SK-N-SH treated with all-trans-retinoic acid at 6 μM for 48 hours (cell line): ENCODE measurements at regions not wholly inside any gene's neighbourhood (a gene's known extent, or its start where the extent isn't known, plus 50 kb on each side); places are given as distances from the start of the nearest gene placed in this dataset.

Source experiments
- ATAC-seq: fragments of 200-7000 bp; cut with Tn5 transposase; 3 replicates; pipeline ENCODE4 v1.9.1; 2020; ENCODE audit warnings: mild to moderate bottlenecking, moderate library complexity
- ARNTL ChIP-seq: fragments of 450-650 bp; formaldehyde crosslinking; IDR thresholded peaks from 2 replicates; pipeline ENCODE4 v1.5.0; 2020; ENCODE audit warnings: low read depth, mild to moderate bottlenecking, moderate library complexity, borderline replicate concordance
- BACH2 ChIP-seq: fragments of 250-450 bp; sonication (Bioruptor Pico); IDR thresholded peaks from 2 replicates; pipeline ENCODE4 v1.9.0; 2021; ENCODE audit warnings: mild to moderate bottlenecking, borderline replicate concordance
- CSDC2 ChIP-seq: fragments of 250-450 bp; sonication (Bioruptor Pico); IDR thresholded peaks from 2 replicates; pipeline ENCODE4 v1.5.0; 2020; ENCODE audit warnings: mild to moderate bottlenecking, moderate library complexity
- ESRRG ChIP-seq: fragments of 250-450 bp; sonication (Bioruptor Pico); IDR thresholded peaks from 2 replicates; pipeline ENCODE4 v1.6.1; 2021; ENCODE audit warnings: mild to moderate bottlenecking
- GLIS3 ChIP-seq: fragments of 250-450 bp; sonication (Bioruptor Pico); IDR thresholded peaks from 2 replicates; pipeline ENCODE4 v1.5.0; 2020; ENCODE audit warnings: mild to moderate bottlenecking, moderate library complexity
- ISL1 ChIP-seq: fragments of 250-450 bp; sonication (Bioruptor Pico); IDR thresholded peaks from 2 replicates; pipeline ENCODE4 v2.1.2; 2022; ENCODE audit warnings: mild to moderate bottlenecking, moderate library complexity
- OSR1 ChIP-seq: fragments of 250-450 bp; sonication (Bioruptor Pico); IDR thresholded peaks from 2 replicates; pipeline ENCODE4 v1.8.0; 2022; ENCODE audit warnings: moderate library complexity, mild to moderate bottlenecking, inconsistent platforms
- PATZ1 ChIP-seq: fragments of 250-450 bp; sonication (Bioruptor Pico); IDR thresholded peaks from 2 replicates; pipeline ENCODE4 v1.8.0; 2020; ENCODE audit warnings: mild to moderate bottlenecking, moderate library complexity, borderline replicate concordance
- PPARA ChIP-seq: fragments of 250-450 bp; sonication (Bioruptor Pico); IDR thresholded peaks from 2 replicates; pipeline ENCODE4 v1.5.0; 2020; ENCODE audit warnings: mild to moderate bottlenecking, borderline replicate concordance
- RARB ChIP-seq: fragments of 250-450 bp; sonication (Bioruptor Pico); IDR thresholded peaks from 2 replicates; pipeline ENCODE4 v1.8.0; 2021; ENCODE audit warnings: mild to moderate bottlenecking, moderate library complexity
- SNAI2 ChIP-seq: fragments of 250-450 bp; sonication (Bioruptor Pico); IDR thresholded peaks from 2 replicates; pipeline ENCODE4 v1.5.0; 2020; ENCODE audit warnings: mild to moderate bottlenecking, moderate library complexity
- TCF4 ChIP-seq: fragments of 250-450 bp; sonication (Bioruptor Pico); IDR thresholded peaks from 2 replicates; pipeline ENCODE4 v1.8.0; 2021; ENCODE audit warnings: mild to moderate bottlenecking, moderate library complexity, borderline replicate concordance
- TOX ChIP-seq: fragments of 250-450 bp; sonication (Bioruptor Pico); IDR thresholded peaks from 2 replicates; pipeline ENCODE4 v1.8.0; 2021; ENCODE audit warnings: mild to moderate bottlenecking, moderate library complexity, borderline replicate concordance
- ZC3H10 ChIP-seq: fragments of 250-450 bp; sonication (Bioruptor Pico); IDR thresholded peaks from 2 replicates; pipeline ENCODE4 v1.5.1; 2021; ENCODE audit warnings: mild to moderate bottlenecking, moderate library complexity
- ZFP30 ChIP-seq: fragments of 450-650 bp; formaldehyde crosslinking; IDR thresholded peaks from 2 replicates; pipeline ENCODE4 v1.5.0; 2022; ENCODE audit warnings: mild to moderate bottlenecking, moderate library complexity
- ZNF565 ChIP-seq: fragments of 450-650 bp; formaldehyde crosslinking; conservative IDR thresholded peaks from 2 replicates; pipeline ENCODE4 v1.5.0; 2020; ENCODE audit warnings: low read depth, mild to moderate bottlenecking, moderate library complexity
- ZNF70 ChIP-seq: fragments of 450-650 bp; formaldehyde crosslinking; IDR thresholded peaks from 2 replicates; pipeline ENCODE4 v1.5.0; 2020; ENCODE audit warnings: mild to moderate bottlenecking, moderate library complexity
- ZNF8 ChIP-seq: fragments of 450-650 bp; formaldehyde crosslinking; IDR thresholded peaks from 2 replicates; pipeline ENCODE4 v1.5.0; 2020; ENCODE audit warnings: mild to moderate bottlenecking, moderate library complexity
- TF ChIP-seq, protein P1 (sequence below): fragments of 250-450 bp; sonication (Bioruptor Pico); IDR thresholded peaks from 2 replicates; pipeline ENCODE4 v1.5.1; 2021; ENCODE audit warnings: mild to moderate bottlenecking, moderate library complexity
- TF ChIP-seq, protein P2 (sequence below): fragments of 250-450 bp; sonication (Bioruptor Pico); IDR thresholded peaks from 2 replicates; pipeline ENCODE4 v1.5.0; 2020; ENCODE audit warnings: mild to moderate bottlenecking, moderate library complexity
- TF ChIP-seq, protein P3 (sequence below): fragments of 250-450 bp; sonication (Bioruptor Pico); IDR thresholded peaks from 2 replicates; pipeline ENCODE4 v1.8.0; 2021; ENCODE audit warnings: low read depth, mild to moderate bottlenecking, moderate library complexity, borderline replicate concordance

- TF ChIP-seq ESRRG (CRISPR knock-in tag) = no peak
- no peak for TF ChIP-seq OSR1 (CRISPR knock-in tag)
- TF ChIP-seq ZNF565 (CRISPR knock-in tag) = no peak
- TF ChIP-seq ISL1 (CRISPR knock-in tag) = no peak
- no peak for TF ChIP-seq ZNF70 (CRISPR knock-in tag)
- no peak for TF ChIP-seq TOX (CRISPR knock-in tag)
- TF ChIP-seq ZNF8 = no peak
- TF ChIP-seq ZC3H10 (CRISPR knock-in tag) = no peak
- TF ChIP-seq RARB (CRISPR knock-in tag) = no peak
- TF ChIP-seq, protein P1, sequence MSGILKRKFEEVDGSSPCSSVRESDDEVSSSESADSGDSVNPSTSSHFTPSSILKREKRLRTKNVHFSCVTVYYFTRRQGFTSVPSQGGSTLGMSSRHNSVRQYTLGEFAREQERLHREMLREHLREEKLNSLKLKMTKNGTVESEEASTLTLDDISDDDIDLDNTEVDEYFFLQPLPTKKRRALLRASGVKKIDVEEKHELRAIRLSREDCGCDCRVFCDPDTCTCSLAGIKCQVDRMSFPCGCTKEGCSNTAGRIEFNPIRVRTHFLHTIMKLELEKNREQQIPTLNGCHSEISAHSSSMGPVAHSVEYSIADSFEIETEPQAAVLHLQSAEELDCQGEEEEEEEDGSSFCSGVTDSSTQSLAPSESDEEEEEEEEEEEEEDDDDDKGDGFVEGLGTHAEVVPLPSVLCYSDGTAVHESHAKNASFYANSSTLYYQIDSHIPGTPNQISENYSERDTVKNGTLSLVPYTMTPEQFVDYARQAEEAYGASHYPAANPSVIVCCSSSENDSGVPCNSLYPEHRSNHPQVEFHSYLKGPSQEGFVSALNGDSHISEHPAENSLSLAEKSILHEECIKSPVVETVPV (CRISPR knock-in tag) = no peak
- no peak for TF ChIP-seq GLIS3 (CRISPR knock-in tag)
- no peak for TF ChIP-seq TCF4
- no peak for TF ChIP-seq SNAI2 (CRISPR knock-in tag)
- no peak for TF ChIP-seq PATZ1 (CRISPR knock-in tag)
- TF ChIP-seq PPARA (CRISPR knock-in tag) = no peak
- no peak for TF ChIP-seq BACH2 (CRISPR knock-in tag)
- no peak for ATAC-seq
Observed at GRCh38 chr6:15875797-15876196, 213.0 kb upstream of the DTNBP1 start.

GRCh38 chr6:15874821-15875220 is 212.0 kb upstream of the DTNBP1 start:
- TF ChIP-seq ARNTL (CRISPR knock-in tag) (no peak), PATZ1 (CRISPR knock-in tag) (no peak), ZC3H10 (CRISPR knock-in tag) (no peak), OSR1 (CRISPR knock-in tag) (no peak)
- TF ChIP-seq, protein P2, sequence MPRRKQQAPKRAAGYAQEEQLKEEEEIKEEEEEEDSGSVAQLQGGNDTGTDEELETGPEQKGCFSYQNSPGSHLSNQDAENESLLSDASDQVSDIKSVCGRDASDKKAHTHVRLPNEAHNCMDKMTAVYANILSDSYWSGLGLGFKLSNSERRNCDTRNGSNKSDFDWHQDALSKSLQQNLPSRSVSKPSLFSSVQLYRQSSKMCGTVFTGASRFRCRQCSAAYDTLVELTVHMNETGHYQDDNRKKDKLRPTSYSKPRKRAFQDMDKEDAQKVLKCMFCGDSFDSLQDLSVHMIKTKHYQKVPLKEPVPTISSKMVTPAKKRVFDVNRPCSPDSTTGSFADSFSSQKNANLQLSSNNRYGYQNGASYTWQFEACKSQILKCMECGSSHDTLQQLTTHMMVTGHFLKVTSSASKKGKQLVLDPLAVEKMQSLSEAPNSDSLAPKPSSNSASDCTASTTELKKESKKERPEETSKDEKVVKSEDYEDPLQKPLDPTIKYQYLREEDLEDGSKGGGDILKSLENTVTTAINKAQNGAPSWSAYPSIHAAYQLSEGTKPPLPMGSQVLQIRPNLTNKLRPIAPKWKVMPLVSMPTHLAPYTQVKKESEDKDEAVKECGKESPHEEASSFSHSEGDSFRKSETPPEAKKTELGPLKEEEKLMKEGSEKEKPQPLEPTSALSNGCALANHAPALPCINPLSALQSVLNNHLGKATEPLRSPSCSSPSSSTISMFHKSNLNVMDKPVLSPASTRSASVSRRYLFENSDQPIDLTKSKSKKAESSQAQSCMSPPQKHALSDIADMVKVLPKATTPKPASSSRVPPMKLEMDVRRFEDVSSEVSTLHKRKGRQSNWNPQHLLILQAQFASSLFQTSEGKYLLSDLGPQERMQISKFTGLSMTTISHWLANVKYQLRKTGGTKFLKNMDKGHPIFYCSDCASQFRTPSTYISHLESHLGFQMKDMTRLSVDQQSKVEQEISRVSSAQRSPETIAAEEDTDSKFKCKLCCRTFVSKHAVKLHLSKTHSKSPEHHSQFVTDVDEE (CRISPR knock-in tag) = no peak
- ATAC-seq = no peak

- ATAC-seq = no peak
- TF ChIP-seq CSDC2 (CRISPR knock-in tag) (no peak), ARNTL (CRISPR knock-in tag) (no peak), PATZ1 (CRISPR knock-in tag) (no peak), ESRRG (CRISPR knock-in tag) (no peak), ZNF70 (CRISPR knock-in tag) (no peak), ZNF565 (CRISPR knock-in tag) (no peak), SNAI2 (CRISPR knock-in tag) (no peak), TCF4 (no peak), ISL1 (CRISPR knock-in tag) (no peak), OSR1 (CRISPR knock-in tag) (no peak), TOX (CRISPR knock-in tag) (no peak), GLIS3 (CRISPR knock-in tag) (no peak), ZFP30 (CRISPR knock-in tag) (no peak), RARB (CRISPR knock-in tag) (no peak)
- TF ChIP-seq, protein P3, sequence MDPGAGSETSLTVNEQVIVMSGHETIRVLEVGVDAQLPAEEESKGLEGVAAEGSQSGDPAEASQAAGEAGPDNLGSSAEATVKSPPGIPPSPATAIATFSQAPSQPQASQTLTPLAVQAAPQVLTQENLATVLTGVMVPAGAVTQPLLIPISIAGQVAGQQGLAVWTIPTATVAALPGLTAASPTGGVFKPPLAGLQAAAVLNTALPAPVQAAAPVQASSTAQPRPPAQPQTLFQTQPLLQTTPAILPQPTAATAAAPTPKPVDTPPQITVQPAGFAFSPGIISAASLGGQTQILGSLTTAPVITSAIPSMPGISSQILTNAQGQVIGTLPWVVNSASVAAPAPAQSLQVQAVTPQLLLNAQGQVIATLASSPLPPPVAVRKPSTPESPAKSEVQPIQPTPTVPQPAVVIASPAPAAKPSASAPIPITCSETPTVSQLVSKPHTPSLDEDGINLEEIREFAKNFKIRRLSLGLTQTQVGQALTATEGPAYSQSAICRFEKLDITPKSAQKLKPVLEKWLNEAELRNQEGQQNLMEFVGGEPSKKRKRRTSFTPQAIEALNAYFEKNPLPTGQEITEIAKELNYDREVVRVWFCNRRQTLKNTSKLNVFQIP (CRISPR knock-in tag) = no peak
- TF ChIP-seq, protein P2 (CRISPR knock-in tag) = no peak
Observed at GRCh38 chr6:15874326-15874725, 211.5 kb upstream of the DTNBP1 start.
